ENCODE measurements at regions not wholly inside any gene's neighbourhood (a gene's known extent, or its start where the extent isn't known, plus 50 kb on each side); places are given as distances from the start of the nearest gene placed in this dataset.
A peak's percentile ranks its signal among the peaks of the same experiment; 100 is the strongest.
"Not testable (repeated sequence)": the region's sequence is repeated elsewhere in the genome, so short reads cannot be mapped to it uniquely, and the experiment has no call there.

- DNase-seq, result no peak
Measured at GRCh38 chr2:236348976-236349375, 84.8 kb upstream of the ASB18 start.

GRCh38 chr2:236350426-236350825, 86.2 kb upstream of the ASB18 start:
- DNase-seq, result no peak

- DNase-seq, result no peak
Measured at GRCh38 chr2:236351966-236352525, 87.8 kb upstream of the ASB18 start.

DNA sequence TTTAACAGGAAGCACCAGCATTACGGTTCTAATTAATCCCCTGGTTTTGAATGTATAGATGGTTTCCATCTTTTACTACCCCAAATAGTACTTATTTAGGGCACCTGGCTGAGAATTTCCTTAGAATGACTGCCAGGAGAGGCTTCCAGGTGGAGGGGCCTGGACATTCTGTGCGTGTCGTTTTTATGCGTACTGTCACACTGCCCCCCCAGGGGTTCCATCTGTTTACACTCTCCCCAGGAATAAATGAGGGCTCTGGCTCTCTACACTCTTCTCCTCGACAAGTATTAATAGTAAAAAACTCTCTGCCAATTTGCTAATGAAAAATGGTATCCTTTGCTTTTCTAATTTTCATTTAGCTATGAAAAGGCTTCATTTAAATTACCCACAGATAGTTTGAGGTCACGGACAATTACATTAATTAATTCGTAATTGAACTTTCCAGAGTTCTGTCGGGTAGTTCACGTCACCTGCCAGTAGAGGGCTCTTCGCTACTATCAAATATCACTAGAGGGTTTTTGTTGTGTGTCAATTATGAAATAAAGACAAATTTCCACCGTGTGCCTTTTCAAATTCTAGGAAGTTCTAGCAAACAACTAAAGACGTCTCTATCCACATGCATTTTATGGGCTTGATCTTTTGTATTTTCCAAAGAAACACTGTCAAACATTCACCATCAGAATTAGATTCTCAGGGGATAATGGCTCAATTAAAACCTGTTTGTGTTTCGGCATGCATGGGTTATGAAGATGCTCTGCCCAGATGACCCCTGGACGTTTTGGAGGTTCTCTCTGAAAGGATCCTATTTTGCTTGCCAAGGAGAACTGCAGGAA, 88.8 kb upstream of the ASB18 start:
- DNase-seq, result peak; percentile 32

- no peak for DNase-seq
Measured at GRCh38 chr2:236353594-236353942, 89.4 kb upstream of the ASB18 start.

DNA sequence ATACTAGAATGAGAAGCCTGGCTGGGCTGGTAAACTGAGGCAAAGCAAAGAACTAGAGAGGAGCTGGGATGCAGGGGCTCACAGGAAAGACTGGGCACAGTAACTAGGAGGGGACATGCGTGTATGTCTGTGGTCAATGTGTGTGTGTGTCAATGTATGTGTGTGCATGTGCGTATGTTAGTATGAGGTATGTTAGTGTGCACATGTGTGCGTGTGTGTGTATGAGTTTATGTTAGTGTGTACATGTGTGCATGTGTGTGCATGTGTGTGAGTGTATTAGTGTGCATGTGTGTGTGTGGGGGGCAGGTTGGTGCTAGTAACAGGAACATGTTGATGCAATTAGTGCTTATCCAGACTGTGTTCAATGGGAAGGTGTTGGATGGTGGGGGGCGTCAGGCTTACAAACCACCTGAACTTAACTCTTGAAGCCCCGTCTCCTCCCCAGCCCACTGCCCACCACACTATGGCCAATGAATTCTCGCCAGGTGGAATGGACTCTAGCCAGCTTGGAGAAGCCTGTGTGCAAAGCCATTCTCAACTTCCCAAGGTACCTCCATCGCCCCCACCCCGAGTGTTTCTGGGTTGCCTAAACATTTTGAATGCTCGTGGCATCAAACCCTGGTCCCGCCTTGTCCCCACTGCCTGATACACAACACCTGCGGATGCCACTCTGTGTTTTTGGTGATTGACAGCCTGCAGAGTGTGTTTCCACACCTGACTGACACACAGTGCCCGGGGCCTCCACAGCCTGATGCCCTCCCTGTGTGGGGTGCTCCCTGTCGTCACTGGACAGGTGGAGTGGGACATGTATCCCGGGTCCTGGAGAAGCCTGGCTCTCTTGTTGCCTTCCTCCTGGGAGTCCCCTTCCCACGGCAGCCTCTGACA, 90.1 kb upstream of the ASB18 start:
- no peak for DNase-seq

DNA sequence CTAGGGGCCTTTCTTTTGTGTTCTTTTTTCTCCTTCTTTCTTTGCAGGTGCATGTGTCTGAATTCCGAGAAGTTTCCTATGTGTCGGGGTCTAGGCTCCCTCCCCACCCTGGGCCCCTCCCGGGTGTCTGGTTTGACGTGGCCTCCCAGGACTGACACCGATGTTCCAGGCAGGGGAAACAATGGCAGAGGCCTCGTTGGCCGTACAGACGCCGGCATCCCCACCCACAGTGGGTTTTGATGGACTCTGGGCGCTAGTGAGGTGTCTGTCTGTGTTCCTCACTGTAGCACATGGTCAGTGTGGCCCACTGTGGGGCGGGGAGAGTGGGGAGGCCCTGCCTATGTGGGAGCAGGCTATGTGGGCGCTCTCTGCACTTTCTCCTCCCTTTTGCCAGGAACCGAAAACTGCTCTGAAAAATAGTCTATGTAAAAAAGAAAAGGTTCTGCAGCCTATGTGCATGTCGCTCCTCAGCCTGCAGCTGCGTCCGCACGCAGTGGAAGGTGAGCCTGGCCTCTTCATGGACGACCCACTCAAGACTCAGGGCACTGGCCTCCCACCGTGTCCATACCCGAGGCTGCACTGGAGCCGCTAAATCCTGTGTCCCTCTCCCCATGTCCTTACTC, 90.9 kb upstream of the ASB18 start:
- DNase-seq, result no peak

DNA sequence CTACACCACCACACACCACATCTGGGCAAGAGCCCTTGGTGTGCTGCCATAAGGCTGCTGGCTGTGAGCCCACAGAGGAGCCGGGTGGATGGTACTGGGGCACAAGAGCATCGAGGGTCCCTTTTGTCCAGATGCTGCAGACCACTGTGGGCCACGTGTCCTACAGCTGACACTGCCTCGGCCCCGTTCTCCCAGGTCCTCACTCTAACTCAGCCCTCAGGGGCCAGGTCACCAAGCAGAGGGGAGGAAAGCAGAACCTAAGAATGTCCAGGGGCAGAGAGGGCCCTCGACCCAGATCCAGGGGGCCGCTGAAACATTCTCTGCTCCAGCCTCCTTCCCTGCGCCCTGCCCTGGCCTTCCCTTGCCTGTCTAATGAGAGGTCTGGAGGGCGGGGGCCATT, 91.7 kb upstream of the ASB18 start:
- DNase-seq, result no peak

DNA sequence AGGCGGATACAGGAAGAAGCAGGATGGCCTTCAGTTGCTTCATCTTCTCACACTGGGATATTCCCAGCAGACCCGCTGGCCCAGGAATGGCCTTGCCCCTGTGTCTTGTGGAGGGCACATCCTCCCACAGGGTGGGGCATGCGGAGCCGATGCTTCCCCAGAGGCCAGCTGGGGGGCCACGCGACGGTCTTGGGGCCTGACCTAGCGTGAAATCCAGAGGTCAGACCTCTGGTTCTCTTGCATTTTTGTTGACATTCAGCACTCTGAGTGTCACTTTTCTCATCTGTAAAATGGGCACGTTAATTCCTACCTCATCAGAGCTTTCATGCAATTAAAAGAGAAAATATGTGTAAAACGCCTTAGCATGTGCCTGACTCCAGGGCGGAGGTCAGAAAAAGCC, 92.1 kb upstream of the ASB18 start:
- DNase-seq, result not testable (repeated sequence)

GRCh38 chr2:236358482-236358881, 94.3 kb upstream of the ASB18 start:
- DNase-seq, result not testable (repeated sequence)

- DNase-seq, result no peak
Measured at GRCh38 chr2:236359426-236360045, 95.3 kb upstream of the ASB18 start.

- DNase-seq, result no peak
Measured at GRCh38 chr2:236360496-236360895, 96.3 kb upstream of the ASB18 start.

- no peak for DNase-seq
Measured at GRCh38 chr2:236363711-236364277, 99.6 kb upstream of the ASB18 start.

DNA sequence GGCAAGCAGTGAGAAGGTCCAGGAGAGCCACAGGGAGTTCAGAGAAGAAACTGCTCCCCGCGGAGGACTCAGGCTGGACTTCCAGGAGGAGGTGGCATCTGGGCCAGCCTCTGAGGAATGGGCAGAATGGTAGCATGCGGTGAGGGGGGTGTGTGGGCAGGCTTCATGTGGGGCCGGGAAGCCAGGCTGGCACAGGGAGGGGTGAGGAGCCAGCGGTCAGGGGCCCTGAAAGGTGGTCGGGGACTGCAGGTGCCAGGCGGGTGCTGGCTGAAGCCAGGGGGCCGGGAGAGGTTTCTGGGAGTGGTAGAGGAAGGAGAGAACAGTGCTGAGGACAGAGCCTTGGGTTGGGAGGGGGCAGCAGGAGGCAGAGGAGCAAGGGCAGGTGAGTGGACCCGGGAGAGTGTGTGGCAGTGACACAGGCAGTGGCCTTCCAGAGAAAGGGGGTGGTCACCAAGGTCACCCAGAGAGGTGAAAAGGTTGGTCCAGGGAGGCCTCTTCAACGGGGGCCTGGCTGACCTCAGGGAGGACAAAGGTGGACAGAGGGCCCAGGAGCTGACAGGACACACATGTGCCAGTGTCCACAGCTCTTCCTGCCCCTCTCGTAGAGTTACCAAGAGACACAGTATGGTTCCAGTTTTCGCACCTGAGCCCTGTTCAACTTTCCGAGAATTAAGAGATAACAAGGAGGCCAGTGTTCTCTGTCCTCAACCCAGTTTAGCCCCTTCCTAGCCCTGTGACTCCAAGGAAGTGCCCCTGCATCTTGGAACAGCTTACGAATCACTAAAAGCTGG, 101.2 kb upstream of the ASB18 start:
- DNase-seq, result no peak

DNA sequence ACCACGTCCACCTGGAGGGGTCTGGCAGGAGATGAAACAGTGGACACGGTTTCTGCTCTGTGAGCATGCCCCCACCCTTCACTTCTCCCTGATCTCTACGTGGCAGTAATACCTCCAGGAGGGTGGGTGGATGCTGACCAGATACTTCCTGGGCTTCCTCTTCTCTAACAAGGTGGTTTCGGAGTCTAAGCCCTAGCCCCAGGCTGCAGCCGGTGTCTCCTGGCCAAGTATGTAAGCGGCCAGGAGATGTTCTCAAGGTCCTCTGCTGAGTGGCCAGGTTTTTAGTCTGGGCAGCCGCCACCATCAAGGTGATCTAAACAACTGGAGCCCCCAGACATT, 101.8 kb upstream of the ASB18 start:
- no peak for DNase-seq

- DNase-seq, result peak; percentile 34
Measured at GRCh38 chr2:236366397-236366796, 102.2 kb upstream of the ASB18 start.

GRCh38 chr2:236367506-236368289, 103.5 kb upstream of the ASB18 start:
- no peak for DNase-seq

DNA sequence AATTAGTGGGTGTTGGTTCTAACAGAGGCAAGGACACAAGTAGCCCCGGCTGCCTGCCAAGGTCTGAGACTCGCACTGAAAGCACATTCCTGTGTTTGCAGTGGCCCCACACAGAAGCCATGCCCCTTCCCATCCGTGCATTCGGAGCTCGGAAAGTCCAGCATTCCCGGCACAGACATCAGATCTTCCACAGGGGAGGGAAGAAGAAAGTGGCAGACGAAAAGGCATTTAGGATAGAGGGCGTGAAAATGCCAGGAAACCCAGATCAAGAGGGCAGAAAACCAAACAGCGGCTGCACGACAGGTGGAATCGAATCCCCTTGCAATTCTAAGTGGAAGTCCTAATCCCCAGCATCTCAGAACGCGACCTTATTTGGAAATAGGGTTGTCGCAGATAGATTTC, 105.5 kb upstream of the ASB18 start:
- no peak for DNase-seq

GRCh38 chr2:236370847-236371409, 106.7 kb upstream of the ASB18 start:
- DNase-seq, result no peak

DNA sequence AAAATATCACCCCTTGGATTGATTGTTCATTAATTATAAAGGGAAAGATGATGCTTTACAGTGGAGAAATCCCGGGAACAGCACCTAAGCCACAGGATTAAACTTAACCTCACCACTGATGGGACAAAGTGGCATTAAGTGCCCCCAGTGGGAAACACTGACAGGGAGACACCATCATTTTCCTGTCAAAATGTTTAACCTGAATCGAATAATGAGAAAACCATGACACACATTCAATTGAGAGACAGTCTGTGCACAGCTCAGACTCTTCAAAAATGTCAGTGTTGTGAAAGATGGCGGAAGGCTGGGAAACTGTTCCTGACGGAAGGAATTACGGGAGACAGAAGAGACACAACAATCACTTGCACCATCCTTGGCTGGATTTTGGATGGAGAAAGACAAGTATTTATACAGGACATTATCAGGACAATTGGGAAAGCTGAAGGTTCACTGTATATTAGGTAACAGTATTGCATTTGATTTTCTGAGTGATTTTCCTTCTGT, 111.8 kb upstream of the ASB18 start:
- no peak for DNase-seq

Measured in stimulated activated CD4-positive, alpha-beta T cell treated with anti-CD3 and anti-CD28 coated beads, Interleukin-15, amount 100 ng/mL, for 24 hours (primary cell).